Right lobe of liver (tissue), 4 donors: ENCODE measurements at regions not wholly inside any gene's neighbourhood (a gene's known extent, or its start where the extent isn't known, plus 50 kb on each side); places are given as distances from the start of the nearest gene placed in this dataset.

Experiments
- POLR2A ChIP-seq: fragments of 450-650 bp; IDR thresholded peaks from one replicate; pipeline ENCODE4 v1.6.1; 2017; ENCODE audit warnings: antibody characterized with exemption, mild to moderate bottlenecking
- TF ChIP-seq, protein P1 (sequence below), 4 donors: fragments of 200-600 bp in 3 of 4; fragments of 450-650 bp in 1 of 4; IDR thresholded peaks; one replicate each; pipeline versions ENCODE4 v1.5.1 to v1.8.0; 2016 to 2022; ENCODE audit warnings: antibody characterized with exemption in 4 of 4, mild to moderate bottlenecking in 2 of 4
- donor health status: DM: no; HTN: no; CAD: no.
- donor health status: DM: no; HTN: no; CAD: no.
- donor health status: DM: no; HTN: yes; CAD: no.

DNA sequence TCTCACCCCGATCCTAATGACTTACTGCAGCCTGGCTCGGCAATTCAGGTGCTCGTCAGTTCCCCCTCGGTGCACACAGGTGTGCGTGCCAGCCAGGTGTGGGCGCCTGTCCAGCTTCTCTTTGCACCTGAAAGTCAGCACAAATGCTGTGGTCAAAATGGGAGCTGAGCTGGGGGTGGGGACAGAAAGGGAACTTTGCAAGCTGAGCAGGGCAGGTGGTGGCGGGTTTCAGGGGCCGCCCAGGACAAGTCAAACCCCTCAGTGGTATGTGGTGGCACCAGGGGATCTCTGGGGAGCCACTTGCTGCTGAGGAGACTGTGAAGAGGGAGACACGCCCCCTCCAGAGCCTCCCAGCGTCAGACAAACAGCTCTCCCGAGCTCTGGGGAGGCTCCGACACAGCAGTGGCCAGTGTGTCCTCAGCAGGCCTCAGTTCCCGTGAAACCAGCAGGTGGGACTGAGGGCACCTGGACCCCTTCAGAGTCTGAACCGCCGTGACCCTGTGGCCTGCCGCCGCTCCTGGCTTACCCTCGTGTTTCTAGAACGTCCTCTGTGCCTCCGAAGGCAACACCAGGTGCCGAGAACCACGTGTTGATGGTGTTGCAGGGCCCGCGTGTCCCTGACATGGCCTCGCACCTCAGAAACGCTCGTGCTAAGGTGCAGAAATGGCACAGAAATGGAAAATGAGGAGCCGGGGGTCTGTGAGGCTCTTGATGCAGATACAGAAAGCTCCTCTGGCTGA is 233.5 kb upstream of the TNRC6C start:
- TF ChIP-seq, protein P1, sequence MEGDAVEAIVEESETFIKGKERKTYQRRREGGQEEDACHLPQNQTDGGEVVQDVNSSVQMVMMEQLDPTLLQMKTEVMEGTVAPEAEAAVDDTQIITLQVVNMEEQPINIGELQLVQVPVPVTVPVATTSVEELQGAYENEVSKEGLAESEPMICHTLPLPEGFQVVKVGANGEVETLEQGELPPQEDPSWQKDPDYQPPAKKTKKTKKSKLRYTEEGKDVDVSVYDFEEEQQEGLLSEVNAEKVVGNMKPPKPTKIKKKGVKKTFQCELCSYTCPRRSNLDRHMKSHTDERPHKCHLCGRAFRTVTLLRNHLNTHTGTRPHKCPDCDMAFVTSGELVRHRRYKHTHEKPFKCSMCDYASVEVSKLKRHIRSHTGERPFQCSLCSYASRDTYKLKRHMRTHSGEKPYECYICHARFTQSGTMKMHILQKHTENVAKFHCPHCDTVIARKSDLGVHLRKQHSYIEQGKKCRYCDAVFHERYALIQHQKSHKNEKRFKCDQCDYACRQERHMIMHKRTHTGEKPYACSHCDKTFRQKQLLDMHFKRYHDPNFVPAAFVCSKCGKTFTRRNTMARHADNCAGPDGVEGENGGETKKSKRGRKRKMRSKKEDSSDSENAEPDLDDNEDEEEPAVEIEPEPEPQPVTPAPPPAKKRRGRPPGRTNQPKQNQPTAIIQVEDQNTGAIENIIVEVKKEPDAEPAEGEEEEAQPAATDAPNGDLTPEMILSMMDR (IDR thresholded peaks at IDR 0.05) = no peak
- no peak for TF ChIP-seq POLR2A
